ENCODE measurements at regions not wholly inside any gene's neighbourhood (a gene's known extent, or its start where the extent isn't known, plus 50 kb on each side); places are given as distances from the start of the nearest gene placed in this dataset.

GRCh38 chr3:66795365-66795764 lies 202.7 kb upstream of the KBTBD8 start:
- TF ChIP-seq EP300 (IDR thresholded peaks at IDR 0.05; ENCODE audit: low read depth) (no peak), POLR2AphosphoS5 (IDR thresholded peaks at IDR 0.05) (no peak), CTCF (IDR thresholded peaks at IDR 0.05) (no peak), POLR2A (IDR thresholded peaks at IDR 0.05) (no peak)
- no peaks in the 10 kb centered on the region for H3K36me3 ChIP-seq
- in situ Hi-C loops (cut with MboI; ENCODE audit: low pct_ligation_motif_present in 1 of 4, low pct_unique_long_range_greater_than_20kb in 1 of 4, low sequenced_read_pairs in 3 of 4): no loop called here
- no peak overlapping the region for H3K4me3 ChIP-seq
- DNase-seq: no peak
- H3K4me1 ChIP-seq: no peaks in the 10 kb centered on the region
- peaks cover 7% of the 10 kb centered on the region for H3K27me3 ChIP-seq
- H3K27ac ChIP-seq: no peak overlapping the region
- 59 to 83% methylated on average over 1 to 4 of the region's 4 CpGs for WGBS, 2 donors (ENCODE audit: low coverage in 1 of 2)
- intact Hi-C loops (cut with DNase I; ENCODE audit: low total_unique reads): no loop called here
- H3K9me3 ChIP-seq: no peaks in the 10 kb centered on the region

GRCh38 chr3:66796343-66796742 lies 201.8 kb upstream of the KBTBD8 start:
- intact Hi-C loops (cut with DNase I; ENCODE audit: low total_unique reads) (no loop called here), in situ Hi-C loops (cut with MboI; ENCODE audit: low pct_ligation_motif_present in 1 of 4, low pct_unique_long_range_greater_than_20kb in 1 of 4, low sequenced_read_pairs in 3 of 4) (no loop called here)
- no peaks in the 10 kb centered on the region for H3K9me3 ChIP-seq
- H3K27ac ChIP-seq: no peak overlapping the region
- no peak for TF ChIP-seq CTCF (IDR thresholded peaks at IDR 0.05)
- no peak for TF ChIP-seq EP300 (IDR thresholded peaks at IDR 0.05; ENCODE audit: low read depth)
- TF ChIP-seq POLR2AphosphoS5 (IDR thresholded peaks at IDR 0.05): no peak
- TF ChIP-seq POLR2A (IDR thresholded peaks at IDR 0.05): no peak
- H3K4me3 ChIP-seq: no peak overlapping the region
- H3K4me1 ChIP-seq: no peaks in the 10 kb centered on the region
- peaks cover 7% of the 10 kb centered on the region for H3K27me3 ChIP-seq
- WGBS, 2 donors (ENCODE audit: low coverage in 1 of 2): 81 to 87% methylated on average over 1 of the region's 1 CpG
- no peak for DNase-seq
- H3K36me3 ChIP-seq: no peaks in the 10 kb centered on the region

- H3K4me1 ChIP-seq: no peaks in the 10 kb centered on the region
- H3K36me3 ChIP-seq: no peaks in the 10 kb centered on the region
- peak; percentile 24 for DNase-seq
- H3K4me3 ChIP-seq: no peak overlapping the region
- intact Hi-C loops (cut with DNase I; ENCODE audit: low total_unique reads): no loop called here
- H3K27ac ChIP-seq: no peak overlapping the region
- peaks cover 7% of the 10 kb centered on the region for H3K27me3 ChIP-seq
- no peaks in the 10 kb centered on the region for H3K9me3 ChIP-seq
- TF ChIP-seq POLR2A (IDR thresholded peaks at IDR 0.05) (no peak), CTCF (IDR thresholded peaks at IDR 0.05) (no peak), EP300 (IDR thresholded peaks at IDR 0.05; ENCODE audit: low read depth) (no peak), POLR2AphosphoS5 (IDR thresholded peaks at IDR 0.05) (no peak)
- WGBS, 2 donors (ENCODE audit: low coverage in 1 of 2): 51 to 60% methylated on average over 1 to 26 of the region's 26 CpGs
- in situ Hi-C loops (cut with MboI; ENCODE audit: low pct_ligation_motif_present in 1 of 4, low pct_unique_long_range_greater_than_20kb in 1 of 4, low sequenced_read_pairs in 3 of 4): no loop called here
These were observed 200.1 kb upstream of the KBTBD8 start for GRCh38 chr3:66797889-66798560.

- Histone ChIP-seq H3K4me3 (no peak overlapping the region), H3K36me3 (no peaks in the 10 kb centered on the region), H3K27me3 (peaks cover 7% of the 10 kb centered on the region), H3K27ac (no peak overlapping the region), H3K4me1 (no peaks in the 10 kb centered on the region), H3K9me3 (no peaks in the 10 kb centered on the region)
- intact Hi-C loops (cut with DNase I; ENCODE audit: low total_unique reads) (no loop called here), in situ Hi-C loops (cut with MboI; ENCODE audit: low pct_ligation_motif_present in 1 of 4, low pct_unique_long_range_greater_than_20kb in 1 of 4, low sequenced_read_pairs in 3 of 4) (loop anchor here in 3 of 4 donors (25.0 kb wide), 2 partner anchors 289 to 389 kb away; partner anchors contain the start of gene LRIG1 (in 2 of the 3))
- no peak for TF ChIP-seq POLR2AphosphoS5 (IDR thresholded peaks at IDR 0.05)
- TF ChIP-seq CTCF (IDR thresholded peaks at IDR 0.05): no peak
- no peak for TF ChIP-seq EP300 (IDR thresholded peaks at IDR 0.05; ENCODE audit: low read depth)
- TF ChIP-seq POLR2A (IDR thresholded peaks at IDR 0.05): no peak
- 66 to 90% methylated on average over 1 of the region's 1 CpG for WGBS, 2 donors (ENCODE audit: low coverage in 1 of 2)
- no peak for DNase-seq
These were observed 197.1 kb upstream of the KBTBD8 start for GRCh38 chr3:66800941-66801545.

All from transverse colon (tissue), 4 donors.